HUES64 (cell line): ENCODE measurements at regions not wholly inside any gene's neighbourhood (a gene's known extent, or its start where the extent isn't known, plus 50 kb on each side); places are given as distances from the start of the nearest gene placed in this dataset.
A peak's percentile ranks its signal among the peaks of the same experiment; 100 is the strongest.

Experiments
- H3K27ac ChIP-seq: 2 replicates; pipeline ENCODE4 v1.7.0; 2013; ENCODE audit warnings: low read depth, low read length, inconsistent platforms
- H3K27me3 ChIP-seq: 2 replicates; pipeline ENCODE4 v1.6.1; 2013; ENCODE audit warnings: mild to moderate bottlenecking, low read length; ENCODE audit not compliant: insufficient read depth
- H3K36me3 ChIP-seq: 2 replicates; pipeline ENCODE4 v1.6.1; 2013; ENCODE audit warnings: mild to moderate bottlenecking, low read length; ENCODE audit not compliant: insufficient read depth
- H3K4me1 ChIP-seq: 2 replicates; pipeline ENCODE4 v1.6.1; 2013; ENCODE audit warnings: mild to moderate bottlenecking, low read length, moderate library complexity; ENCODE audit not compliant: insufficient read depth
- H3K4me3 ChIP-seq: 2 replicates; pipeline ENCODE4 v1.5.1; 2013; ENCODE audit warnings: mild to moderate bottlenecking, low read length, moderate library complexity
- H3K9ac ChIP-seq: 2 replicates; pipeline ENCODE4 v1.6.1; 2013; ENCODE audit warnings: mild to moderate bottlenecking, low read depth, low read length
- H3K9me3 ChIP-seq: 2 replicates; pipeline ENCODE4 v1.6.1; 2013; ENCODE audit warnings: low read depth, low read length; ENCODE audit not compliant: insufficient read depth
- WGBS: fragments of 150-250, 120-280 bp; methylation state at CpG from one replicate; pipeline ENCODE4 v1.1.7; 2013; ENCODE audit warnings: missing lambda C conversion rate; 5-methylcytosine and 5-hydroxymethylcytosine counted together

- no CpG with 5 or more reads among the region's 1 CpG for WGBS
- H3K4me3 ChIP-seq = no peak overlapping the region
- no peaks in the 10 kb centered on the region for H3K27me3 ChIP-seq
Observed at GRCh38 chr13:90365130-90365529, 982.4 kb upstream of the MIR17HG start.

DNA sequence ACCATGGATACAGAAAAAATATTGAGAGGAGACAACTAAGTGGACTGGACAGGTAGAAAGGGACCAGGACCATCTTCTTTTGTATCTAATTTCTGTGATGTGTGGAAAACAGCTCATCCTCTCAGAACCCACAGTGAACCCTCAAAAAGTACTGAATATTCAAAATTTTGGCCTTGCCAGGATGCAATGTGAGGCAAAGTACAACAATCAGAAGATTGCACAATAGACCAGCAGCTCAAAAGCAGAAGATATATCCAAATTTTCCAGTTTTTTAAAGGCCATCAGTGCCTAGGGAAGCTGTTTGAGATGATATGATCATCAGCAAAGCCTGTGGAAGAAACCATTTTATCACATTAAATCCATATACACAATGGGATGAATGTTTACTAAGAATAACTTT is 973.3 kb upstream of the MIR17HG start:
- H3K36me3 ChIP-seq = no peaks in the 10 kb centered on the region
- no peaks in the 10 kb centered on the region for H3K4me1 ChIP-seq
- no peak overlapping the region for H3K4me3 ChIP-seq
- H3K27me3 ChIP-seq = no peaks in the 10 kb centered on the region
- H3K9me3 ChIP-seq = 0 out of 2 replicates have a peak, but pooled peaks cover 3% of the 10 kb centered on the region
- no peak overlapping the region for H3K27ac ChIP-seq
- H3K9ac ChIP-seq = no peak overlapping the region

More at GRCh38 chr13:90365130-90365529, 982.4 kb upstream of the MIR17HG start:
- H3K27ac ChIP-seq = no peak overlapping the region
- 0 out of 2 replicates have a peak, but pooled peaks cover 2% of the 10 kb centered on the region for H3K9me3 ChIP-seq
- no peaks in the 10 kb centered on the region for H3K4me1 ChIP-seq
- no peak overlapping the region for H3K9ac ChIP-seq
- H3K36me3 ChIP-seq = no peaks in the 10 kb centered on the region

- no peak overlapping the region for H3K27ac ChIP-seq
- H3K4me1 ChIP-seq = no peaks in the 10 kb centered on the region
- H3K27me3 ChIP-seq = no peaks in the 10 kb centered on the region
- no peaks in the 10 kb centered on the region for H3K9me3 ChIP-seq
- no peaks in the 10 kb centered on the region for H3K36me3 ChIP-seq
- H3K4me3 ChIP-seq = no peak overlapping the region
- no peak overlapping the region for H3K9ac ChIP-seq
- 94% methylated on average over 3 of the region's 4 CpGs for WGBS
Observed at GRCh38 chr13:90375851-90376250, 971.6 kb upstream of the MIR17HG start.

DNA sequence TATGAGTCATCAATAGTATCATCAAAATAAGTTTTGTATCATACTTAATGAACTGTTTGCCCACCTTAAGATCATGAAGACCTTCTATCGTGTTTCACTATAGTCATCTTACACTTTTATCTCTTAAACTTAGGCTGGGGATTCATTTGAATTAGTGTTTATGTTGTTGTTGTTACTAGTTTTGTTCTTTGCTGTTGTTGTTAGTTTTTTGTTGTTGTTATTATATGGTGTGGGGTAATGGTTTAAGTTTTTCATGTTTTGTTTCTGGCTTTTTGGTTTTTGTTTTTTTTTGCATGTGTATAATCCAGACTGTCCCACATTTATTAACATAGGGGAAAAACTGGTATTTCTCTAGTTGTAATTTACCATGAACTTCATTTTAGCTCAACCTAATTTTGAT is 965.1 kb upstream of the MIR17HG start:
- no peak overlapping the region for H3K9ac ChIP-seq
- no CpG with 5 or more reads among the region's 1 CpG for WGBS
- H3K36me3 ChIP-seq = no peaks in the 10 kb centered on the region
- no peak overlapping the region for H3K27ac ChIP-seq
- no peaks in the 10 kb centered on the region for H3K27me3 ChIP-seq
- no peaks in the 10 kb centered on the region for H3K9me3 ChIP-seq
- H3K4me3 ChIP-seq = no peak overlapping the region
- no peaks in the 10 kb centered on the region; the same call in 1 of the 2 replicates for H3K4me1 ChIP-seq

GRCh38 chr13:90385781-90386489 is 961.6 kb upstream of the MIR17HG start:
- no peaks in the 10 kb centered on the region for H3K9me3 ChIP-seq
- no peaks in the 10 kb centered on the region for H3K27me3 ChIP-seq
- no peak overlapping the region for H3K4me3 ChIP-seq
- WGBS = 100% methylated on average over 3 of the region's 4 CpGs
- H3K27ac ChIP-seq = no peak overlapping the region
- no peak overlapping the region for H3K9ac ChIP-seq
- no peaks in the 10 kb centered on the region; the same call in 1 of the 2 replicates for H3K4me1 ChIP-seq
- H3K36me3 ChIP-seq = no peaks in the 10 kb centered on the region

GRCh38 chr13:90388887-90389452 is 958.5 kb upstream of the MIR17HG start:
- Histone ChIP-seq H3K4me1 (no peaks in the 10 kb centered on the region; the same call in 1 of the 2 replicates), H3K9me3 (no peaks in the 10 kb centered on the region), H3K9ac (no peak overlapping the region), H3K27me3 (no peaks in the 10 kb centered on the region), H3K4me3 (no peak overlapping the region), H3K36me3 (no peaks in the 10 kb centered on the region), H3K27ac (no peak overlapping the region)
- 87% methylated on average over 2 of the region's 2 CpGs for WGBS

DNA sequence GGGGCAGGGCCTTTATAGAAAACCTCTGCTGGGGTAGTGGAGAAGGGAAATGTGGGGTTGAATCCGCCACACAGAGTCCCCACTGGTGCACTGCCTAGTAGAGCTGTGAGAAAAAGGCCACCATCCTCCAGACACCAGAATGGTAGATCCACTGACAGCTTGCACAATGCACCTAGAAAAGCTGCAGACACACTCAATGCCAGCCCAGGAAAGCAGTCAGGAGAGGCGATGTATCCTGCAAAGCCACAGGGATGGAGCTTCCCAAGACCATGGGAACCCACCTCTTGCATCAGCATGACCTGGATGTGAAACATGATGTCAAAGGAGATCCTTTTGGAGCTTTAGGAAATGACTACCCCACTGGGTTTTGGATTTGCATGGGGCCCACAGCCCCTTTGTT is 958.0 kb upstream of the MIR17HG start:
- Histone ChIP-seq H3K27me3 (no peaks in the 10 kb centered on the region), H3K36me3 (no peaks in the 10 kb centered on the region), H3K9me3 (no peaks in the 10 kb centered on the region), H3K4me1 (no peaks in the 10 kb centered on the region; the same call in 1 of the 2 replicates), H3K27ac (no peak overlapping the region), H3K4me3 (no peak overlapping the region), H3K9ac (no peak overlapping the region)
- 100% methylated on average over 2 of the region's 2 CpGs for WGBS

DNA sequence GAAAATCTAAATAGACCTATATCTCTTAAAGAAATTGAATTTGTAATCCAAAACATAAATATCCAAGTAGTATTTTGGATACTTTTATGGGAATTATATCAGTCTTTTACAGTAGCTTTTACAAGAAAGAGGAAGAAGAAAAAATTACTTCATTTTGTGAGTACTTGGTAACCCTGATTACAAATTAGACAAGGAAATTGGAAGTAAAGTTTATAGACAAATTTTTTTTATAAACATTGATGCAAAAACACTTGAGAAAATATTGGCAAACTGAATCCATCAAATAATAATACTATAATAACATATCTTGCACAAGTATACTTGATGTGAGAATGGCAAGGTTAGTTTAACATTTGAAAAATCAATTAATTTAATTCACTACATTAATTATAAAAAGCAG is 954.1 kb upstream of the MIR17HG start:
- Histone ChIP-seq H3K27ac (no peak overlapping the region), H3K9ac (no peak overlapping the region), H3K9me3 (no peaks in the 10 kb centered on the region), H3K4me3 (no peak overlapping the region), H3K27me3 (no peaks in the 10 kb centered on the region), H3K4me1 (peaks cover 9% of the 10 kb centered on the region), H3K36me3 (no peaks in the 10 kb centered on the region)

GRCh38 chr13:90395348-90395747 is 952.1 kb upstream of the MIR17HG start:
- H3K4me1 ChIP-seq = peaks cover 9% of the 10 kb centered on the region
- H3K36me3 ChIP-seq = no peaks in the 10 kb centered on the region
- no peak overlapping the region for H3K4me3 ChIP-seq

DNA sequence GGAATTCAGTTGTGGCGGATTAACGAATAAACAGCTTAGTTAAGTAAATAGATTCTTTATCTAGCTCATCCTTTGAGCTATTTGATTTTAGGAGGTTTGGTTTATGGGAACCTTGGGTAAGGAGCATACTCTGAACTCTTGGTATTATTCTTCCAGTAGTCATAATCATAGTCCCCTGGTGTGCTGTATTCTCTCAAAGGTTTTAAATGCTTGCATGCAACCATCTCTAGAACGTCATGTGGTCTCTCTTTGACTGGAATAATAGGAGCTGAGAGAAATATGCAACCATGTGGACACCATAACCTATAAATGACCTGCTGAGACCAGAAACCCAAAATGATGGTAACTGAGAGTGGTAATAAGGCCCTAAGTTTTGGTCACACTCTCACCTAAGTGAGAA is 951.6 kb upstream of the MIR17HG start:
- peak overlapping the region; percentile 28; the same call in 1 of the 2 replicates for H3K27ac ChIP-seq
- no peak overlapping the region for H3K4me3 ChIP-seq
- H3K9me3 ChIP-seq = no peaks in the 10 kb centered on the region
- H3K27me3 ChIP-seq = no peaks in the 10 kb centered on the region
- no peaks in the 10 kb centered on the region for H3K36me3 ChIP-seq
- peaks cover 9% of the 10 kb centered on the region for H3K4me1 ChIP-seq
- 87% methylated on average over 3 of the region's 3 CpGs for WGBS
- H3K9ac ChIP-seq = no peak overlapping the region

More at GRCh38 chr13:90395348-90395747, 952.1 kb upstream of the MIR17HG start:
- Histone ChIP-seq H3K9me3 (no peaks in the 10 kb centered on the region), H3K27me3 (no peaks in the 10 kb centered on the region), H3K27ac (no peak overlapping the region), H3K9ac (no peak overlapping the region)

DNA sequence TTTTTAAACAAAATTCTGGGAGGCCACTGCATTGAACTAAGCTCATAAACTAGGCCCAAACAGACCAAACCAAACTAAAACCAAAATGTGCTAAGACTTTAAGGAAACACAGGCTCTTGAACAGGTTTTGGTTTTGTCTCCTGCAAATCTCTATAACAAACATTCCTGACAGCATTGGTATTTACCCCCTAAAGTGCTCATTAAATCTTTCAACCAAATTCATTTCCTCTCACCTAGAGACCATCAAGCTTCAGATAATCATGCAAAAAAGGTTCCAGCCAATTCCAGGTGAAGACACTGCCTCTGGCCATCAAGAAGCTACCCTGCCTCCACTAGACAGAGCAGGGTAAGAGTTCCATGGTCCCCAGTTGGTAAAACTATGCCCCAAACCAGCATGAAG is 951.2 kb upstream of the MIR17HG start:
- Histone ChIP-seq H3K36me3 (no peaks in the 10 kb centered on the region), H3K27me3 (no peaks in the 10 kb centered on the region), H3K9ac (no peak overlapping the region), H3K9me3 (no peaks in the 10 kb centered on the region; the same call in 1 of the 2 replicates), H3K27ac (peak overlapping the region; percentile 28; the same call in 1 of the 2 replicates), H3K4me3 (no peak overlapping the region), H3K4me1 (peaks cover 9% of the 10 kb centered on the region)
